Neural cell (in vitro differentiated cells): ENCODE measurements at regions not wholly inside any gene's neighbourhood (a gene's known extent, or its start where the extent isn't known, plus 50 kb on each side); places are given as distances from the start of the nearest gene placed in this dataset.

Source experiments
- H2AFZ ChIP-seq: fragments of 200-600, 300-800 bp; sonication (generic), shearing (Covaris generic); 2 replicates; pipeline ENCODE4 v1.6.0; 2014; ENCODE audit warnings: low read depth, mild to moderate bottlenecking, antibody characterized with exemption, low read length, moderate library complexity
- H3F3A ChIP-seq: fragments of 200-600 bp; shearing (Covaris generic); 2 replicates; pipeline ENCODE4 v1.6.1; 2016; ENCODE audit warnings: mild to moderate bottlenecking, moderate library complexity, mixed read lengths, antibody characterized with exemption, low read length; ENCODE audit not compliant: insufficient read depth, poor library complexity, severe bottlenecking
- H3K27ac ChIP-seq: fragments of 200-600, 300-800 bp; sonication (generic), shearing (Covaris generic); 2 replicates; pipeline ENCODE4 v1.5.1; 2014; ENCODE audit warnings: mild to moderate bottlenecking, low read length, moderate library complexity
- H3K27me3 ChIP-seq: fragments of 300-800, 200-600 bp; sonication (generic), shearing (Covaris generic); 2 replicates; pipeline ENCODE4 v1.6.0; 2014; ENCODE audit warnings: mild to moderate bottlenecking, low read depth, low read length, moderate library complexity; ENCODE audit not compliant: insufficient read depth
- H3K36me3 ChIP-seq: fragments of 300-800, 200-600 bp; sonication (generic), shearing (Covaris generic); 2 replicates; pipeline ENCODE4 v1.5.1; 2014; ENCODE audit warnings: mild to moderate bottlenecking, antibody characterized with exemption, low read length, moderate library complexity; ENCODE audit not compliant: insufficient read depth
- H3K4me2 ChIP-seq: fragments of 300-800, 200-600 bp; sonication (generic), shearing (Covaris generic); 2 replicates; pipeline ENCODE4 v1.6.0; 2014; ENCODE audit warnings: mild to moderate bottlenecking, low read length
- H3K4me3 ChIP-seq: fragments of 300-800, 200-600 bp; sonication (generic), shearing (Covaris generic); 2 replicates; pipeline ENCODE4 v1.5.1; 2014; ENCODE audit warnings: mild to moderate bottlenecking, low read length, moderate library complexity
- H3K79me2 ChIP-seq: fragments of 200-600 bp; shearing (Covaris generic); replicated peaks from 2 replicates; pipeline ENCODE4 v1.6.0; 2014; ENCODE audit warnings: mild to moderate bottlenecking, low read length, moderate library complexity; ENCODE audit not compliant: insufficient read depth
- H3K9ac ChIP-seq: fragments of 300-800, 200-600 bp; sonication (generic), shearing (Covaris generic); 2 replicates; pipeline ENCODE4 v1.6.1; 2016; ENCODE audit warnings: mild to moderate bottlenecking, low read length, mixed read lengths
- H3K9me2 ChIP-seq: fragments of 200-600 bp; shearing (Covaris generic); 2 replicates; pipeline ENCODE4 v1.6.1; 2016; ENCODE audit warnings: mild to moderate bottlenecking, low read length, mixed read lengths; ENCODE audit not compliant: insufficient read depth
- H3K9me3 ChIP-seq: fragments of 200-600, 300-800 bp; sonication (generic), shearing (Covaris generic); 2 replicates; pipeline ENCODE4 v1.6.1; 2016; ENCODE audit warnings: mild to moderate bottlenecking, mixed run types, low read length, moderate library complexity, mixed read lengths
- H4K20me1 ChIP-seq: fragments of 200-600 bp; shearing (Covaris generic); 2 replicates; pipeline ENCODE4 v1.6.1; 2016; ENCODE audit warnings: mild to moderate bottlenecking, mixed run types; ENCODE audit not compliant: insufficient read depth
- EP300 ChIP-seq: fragments of 450-650 bp; conservative IDR thresholded peaks from 2 replicates; pipeline ENCODE4 v1.6.1; 2014; ENCODE audit warnings: antibody characterized with exemption, mild to moderate bottlenecking, moderate library complexity; ENCODE audit not compliant: poor library complexity, severe bottlenecking
- EZH2 ChIP-seq: fragments of 200-600, 300-800 bp; shearing (Covaris generic), sonication (generic); IDR thresholded peaks from 2 replicates; pipeline ENCODE4 v1.6.1; 2014; ENCODE audit warnings: antibody characterized with exemption, low read length, borderline replicate concordance, mild to moderate bottlenecking; ENCODE audit not compliant: insufficient read depth, poor library complexity, severe bottlenecking
- MXI1 ChIP-seq: fragments of 450-650 bp; conservative IDR thresholded peaks from 2 replicates; pipeline ENCODE4 v1.6.1; 2014; ENCODE audit warnings: antibody characterized with exemption, mild to moderate bottlenecking; ENCODE audit not compliant: poor library complexity, severe bottlenecking
- POLR2AphosphoS5 ChIP-seq: IDR thresholded peaks from 2 replicates; pipeline ENCODE4 v1.6.1; 2012
- RAD21 ChIP-seq: fragments of 450-650 bp; conservative IDR thresholded peaks from 2 replicates; pipeline ENCODE4 v1.6.1; 2014; ENCODE audit warnings: antibody characterized with exemption, mild to moderate bottlenecking, moderate library complexity
- SMC3 ChIP-seq: fragments of 450-650 bp; conservative IDR thresholded peaks from 2 replicates; pipeline ENCODE4 v1.6.1; 2014; ENCODE audit warnings: antibody characterized with exemption, mild to moderate bottlenecking, moderate library complexity; ENCODE audit not compliant: poor library complexity
- TAF1 ChIP-seq: IDR thresholded peaks from 2 replicates; pipeline ENCODE4 v1.6.1; 2012; ENCODE audit warnings: low read depth
- TF ChIP-seq, protein P1 (sequence below): fragments of 450-650 bp; IDR thresholded peaks from 2 replicates; pipeline ENCODE4 v1.5.1; 2014; ENCODE audit warnings: antibody characterized with exemption, mild to moderate bottlenecking, moderate library complexity; ENCODE audit not compliant: poor library complexity, severe bottlenecking
- TF ChIP-seq, protein P2 (sequence below): IDR thresholded peaks from 2 replicates; pipeline ENCODE4 v1.6.1; 2012; ENCODE audit warnings: borderline replicate concordance

GRCh38 chr19:32287086-32287485 is 58.3 kb upstream of the ZNF507 start:
- H3K9ac ChIP-seq, result no peak overlapping the region
- no peaks in the 10 kb centered on the region for H3K9me2 ChIP-seq
- no peaks in the 10 kb centered on the region for H4K20me1 ChIP-seq
- no peaks in the 10 kb centered on the region for H3F3A ChIP-seq
- H3K36me3 ChIP-seq, result no peaks in the 10 kb centered on the region
- no peak overlapping the region for H3K4me2 ChIP-seq
- no peak overlapping the region for H3K4me3 ChIP-seq
- H2AFZ ChIP-seq, result no peak overlapping the region
- no peaks in the 10 kb centered on the region for H3K79me2 ChIP-seq
- H3K9me3 ChIP-seq, result no peaks in the 10 kb centered on the region
- H3K27me3 ChIP-seq, result no peaks in the 10 kb centered on the region
- H3K27ac ChIP-seq, result no peak overlapping the region
- TF ChIP-seq POLR2AphosphoS5 (no peak), MXI1 (no peak), RAD21 (no peak), TAF1 (no peak), EZH2 (no peak), SMC3 (no peak), EP300 (no peak)
- TF ChIP-seq, protein P1, sequence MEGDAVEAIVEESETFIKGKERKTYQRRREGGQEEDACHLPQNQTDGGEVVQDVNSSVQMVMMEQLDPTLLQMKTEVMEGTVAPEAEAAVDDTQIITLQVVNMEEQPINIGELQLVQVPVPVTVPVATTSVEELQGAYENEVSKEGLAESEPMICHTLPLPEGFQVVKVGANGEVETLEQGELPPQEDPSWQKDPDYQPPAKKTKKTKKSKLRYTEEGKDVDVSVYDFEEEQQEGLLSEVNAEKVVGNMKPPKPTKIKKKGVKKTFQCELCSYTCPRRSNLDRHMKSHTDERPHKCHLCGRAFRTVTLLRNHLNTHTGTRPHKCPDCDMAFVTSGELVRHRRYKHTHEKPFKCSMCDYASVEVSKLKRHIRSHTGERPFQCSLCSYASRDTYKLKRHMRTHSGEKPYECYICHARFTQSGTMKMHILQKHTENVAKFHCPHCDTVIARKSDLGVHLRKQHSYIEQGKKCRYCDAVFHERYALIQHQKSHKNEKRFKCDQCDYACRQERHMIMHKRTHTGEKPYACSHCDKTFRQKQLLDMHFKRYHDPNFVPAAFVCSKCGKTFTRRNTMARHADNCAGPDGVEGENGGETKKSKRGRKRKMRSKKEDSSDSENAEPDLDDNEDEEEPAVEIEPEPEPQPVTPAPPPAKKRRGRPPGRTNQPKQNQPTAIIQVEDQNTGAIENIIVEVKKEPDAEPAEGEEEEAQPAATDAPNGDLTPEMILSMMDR, result no peak
- TF ChIP-seq, protein P2, sequence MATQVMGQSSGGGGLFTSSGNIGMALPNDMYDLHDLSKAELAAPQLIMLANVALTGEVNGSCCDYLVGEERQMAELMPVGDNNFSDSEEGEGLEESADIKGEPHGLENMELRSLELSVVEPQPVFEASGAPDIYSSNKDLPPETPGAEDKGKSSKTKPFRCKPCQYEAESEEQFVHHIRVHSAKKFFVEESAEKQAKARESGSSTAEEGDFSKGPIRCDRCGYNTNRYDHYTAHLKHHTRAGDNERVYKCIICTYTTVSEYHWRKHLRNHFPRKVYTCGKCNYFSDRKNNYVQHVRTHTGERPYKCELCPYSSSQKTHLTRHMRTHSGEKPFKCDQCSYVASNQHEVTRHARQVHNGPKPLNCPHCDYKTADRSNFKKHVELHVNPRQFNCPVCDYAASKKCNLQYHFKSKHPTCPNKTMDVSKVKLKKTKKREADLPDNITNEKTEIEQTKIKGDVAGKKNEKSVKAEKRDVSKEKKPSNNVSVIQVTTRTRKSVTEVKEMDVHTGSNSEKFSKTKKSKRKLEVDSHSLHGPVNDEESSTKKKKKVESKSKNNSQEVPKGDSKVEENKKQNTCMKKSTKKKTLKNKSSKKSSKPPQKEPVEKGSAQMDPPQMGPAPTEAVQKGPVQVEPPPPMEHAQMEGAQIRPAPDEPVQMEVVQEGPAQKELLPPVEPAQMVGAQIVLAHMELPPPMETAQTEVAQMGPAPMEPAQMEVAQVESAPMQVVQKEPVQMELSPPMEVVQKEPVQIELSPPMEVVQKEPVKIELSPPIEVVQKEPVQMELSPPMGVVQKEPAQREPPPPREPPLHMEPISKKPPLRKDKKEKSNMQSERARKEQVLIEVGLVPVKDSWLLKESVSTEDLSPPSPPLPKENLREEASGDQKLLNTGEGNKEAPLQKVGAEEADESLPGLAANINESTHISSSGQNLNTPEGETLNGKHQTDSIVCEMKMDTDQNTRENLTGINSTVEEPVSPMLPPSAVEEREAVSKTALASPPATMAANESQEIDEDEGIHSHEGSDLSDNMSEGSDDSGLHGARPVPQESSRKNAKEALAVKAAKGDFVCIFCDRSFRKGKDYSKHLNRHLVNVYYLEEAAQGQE, result no peak

DNA sequence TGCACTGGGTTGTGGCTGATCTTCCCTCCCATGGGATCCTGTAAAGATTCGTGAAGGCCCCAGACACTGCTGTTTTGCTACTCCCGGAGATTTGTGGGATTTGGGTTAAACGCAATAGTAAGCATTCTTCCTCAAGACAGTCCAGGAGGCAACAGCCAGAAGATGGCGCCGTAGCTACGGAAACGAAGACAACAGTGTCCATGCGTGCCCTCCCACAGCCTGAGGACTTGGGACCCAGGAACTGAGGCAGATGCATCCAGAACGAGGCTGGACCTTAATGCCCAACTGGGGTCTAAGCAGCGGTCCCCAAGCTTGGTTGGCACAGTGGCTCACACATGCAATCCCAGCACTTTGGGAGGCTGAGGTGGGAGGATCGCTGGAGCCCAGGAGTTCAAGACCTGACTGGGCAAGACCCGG is 57.6 kb upstream of the ZNF507 start:
- Histone ChIP-seq H3K9me3 (no peaks in the 10 kb centered on the region), H4K20me1 (no peaks in the 10 kb centered on the region), H3F3A (no peaks in the 10 kb centered on the region), H3K9ac (no peak overlapping the region), H2AFZ (no peak overlapping the region), H3K4me2 (no peak overlapping the region), H3K4me3 (no peak overlapping the region), H3K79me2 (no peaks in the 10 kb centered on the region), H3K36me3 (no peaks in the 10 kb centered on the region), H3K9me2 (no peaks in the 10 kb centered on the region), H3K27me3 (no peaks in the 10 kb centered on the region), H3K27ac (no peak overlapping the region)
- TF ChIP-seq, protein P1, result no peak
- TF ChIP-seq, protein P2, result no peak
- TF ChIP-seq RAD21 (no peak), EZH2 (no peak), EP300 (no peak), TAF1 (no peak), POLR2AphosphoS5 (no peak), SMC3 (no peak), MXI1 (no peak)
